LHCN-M2 (cell line): ENCODE measurements at regions not wholly inside any gene's neighbourhood (a gene's known extent, or its start where the extent isn't known, plus 50 kb on each side); places are given as distances from the start of the nearest gene placed in this dataset.

Experiments used
- DNase-seq: peaks from one replicate; pipeline ENCODE4 v3.0.0-alpha.2; 2012; ENCODE audit warnings: low read depth

GRCh38 chr11:39304586-39304985 is 2154.9 kb downstream of the LRRC4C start:
- no peak for DNase-seq

DNA sequence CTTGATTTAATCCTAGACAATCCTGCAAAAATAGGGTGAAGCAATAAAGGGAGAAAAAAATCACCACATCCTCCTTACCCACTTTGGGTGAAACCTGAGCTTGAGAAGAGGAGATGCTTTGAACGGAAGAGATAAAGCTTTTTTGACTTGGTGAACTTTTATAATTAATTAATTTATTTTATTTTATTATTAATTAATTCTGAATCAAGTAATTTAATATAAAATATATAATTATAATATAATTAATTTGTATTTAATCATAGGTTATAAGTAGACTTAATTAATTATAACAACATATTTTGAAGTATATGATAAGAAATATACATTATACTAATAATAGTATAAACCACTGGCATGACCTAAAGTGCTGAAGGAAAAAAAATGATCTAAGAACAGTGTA is 2164.8 kb downstream of the LRRC4C start:
- DNase-seq: no peak

GRCh38 chr11:39288011-39288410 is 2171.4 kb downstream of the LRRC4C start:
- DNase-seq: no peak

- DNase-seq: no peak
Measured at GRCh38 chr11:39268176-39268690, 2191.2 kb downstream of the LRRC4C start.

DNA sequence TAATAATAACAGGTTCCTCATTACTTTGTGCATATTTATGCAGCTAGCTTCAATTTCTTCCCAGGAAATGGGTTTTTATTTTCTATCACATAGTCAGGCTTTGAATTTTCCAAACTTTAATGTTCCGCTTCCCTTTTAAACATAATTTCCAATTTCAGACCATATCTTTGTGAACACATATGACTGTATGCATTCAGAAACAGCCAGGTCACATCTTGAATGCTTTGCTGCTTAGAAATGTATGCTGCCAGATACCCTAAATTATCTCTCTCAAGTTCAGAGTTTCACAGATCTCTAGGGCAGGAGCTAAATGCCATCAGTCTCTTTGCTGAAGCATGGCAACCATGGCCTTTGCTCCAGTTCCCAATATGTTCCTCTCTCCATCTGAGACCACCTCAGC is 2203.8 kb downstream of the LRRC4C start:
- DNase-seq: no peak

DNA sequence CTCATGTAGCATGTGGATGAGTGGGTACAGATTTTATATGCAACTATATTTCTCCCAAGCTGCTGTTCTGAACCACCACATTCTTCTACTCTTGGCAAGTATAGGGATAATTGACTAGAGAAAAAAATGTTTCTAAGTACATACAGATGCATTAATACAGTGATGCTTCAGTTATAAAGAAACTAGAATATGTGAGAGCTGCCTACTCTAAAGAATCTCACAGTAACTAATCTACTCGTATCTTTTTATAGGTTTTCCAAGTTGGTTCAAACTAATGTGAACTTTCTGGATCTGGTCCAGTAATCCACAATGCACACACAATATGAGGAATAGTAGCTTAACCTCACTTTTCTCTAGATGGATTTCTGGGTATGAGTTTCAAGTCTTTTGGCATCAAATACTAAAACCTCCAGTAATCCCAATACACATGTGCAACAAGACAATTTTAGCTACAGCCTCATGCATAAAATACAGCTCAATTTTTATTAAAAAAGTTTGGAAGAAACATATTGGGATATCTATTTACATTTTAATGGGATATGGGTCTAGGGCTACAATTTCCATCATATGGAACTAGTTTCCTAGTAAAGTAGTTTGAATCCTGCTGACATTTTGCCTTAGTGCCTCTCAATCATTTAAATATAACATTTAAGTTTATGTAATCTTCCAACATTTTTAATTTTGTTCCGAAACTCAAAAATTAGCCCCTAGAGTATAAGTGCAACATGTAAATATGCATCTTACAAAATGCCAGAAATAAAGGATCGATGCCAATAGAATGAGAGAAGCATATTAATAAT is 2209.7 kb downstream of the LRRC4C start:
- DNase-seq: no peak

DNA sequence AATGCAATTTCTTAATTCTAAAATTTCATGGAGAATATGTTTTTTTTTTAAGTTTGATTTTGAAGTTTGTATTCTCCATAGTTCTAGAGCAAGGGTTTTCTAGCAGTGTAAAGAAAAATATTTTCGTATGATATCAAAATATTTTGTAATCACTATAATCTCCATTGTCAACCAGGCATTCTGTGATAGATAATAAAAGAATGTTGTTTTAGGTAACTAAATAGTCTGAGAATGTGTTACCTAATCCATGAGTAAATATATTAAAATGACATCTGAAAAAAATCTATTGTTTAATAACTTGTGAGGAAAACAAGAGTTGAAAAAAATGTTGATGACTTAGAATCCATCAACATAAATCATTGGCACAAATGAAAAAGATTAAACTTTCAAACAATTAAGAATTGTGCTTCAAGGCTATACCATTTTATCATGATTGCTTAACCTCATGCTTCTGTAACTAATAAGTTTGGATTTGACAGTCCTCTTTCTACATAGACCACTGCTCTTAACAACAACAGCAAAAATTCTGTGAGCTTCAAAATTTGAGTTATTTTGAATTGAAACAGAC is 2211.8 kb downstream of the LRRC4C start:
- no peak for DNase-seq

GRCh38 chr11:39239553-39239952 is 2219.9 kb downstream of the LRRC4C start:
- no peak for DNase-seq

DNA sequence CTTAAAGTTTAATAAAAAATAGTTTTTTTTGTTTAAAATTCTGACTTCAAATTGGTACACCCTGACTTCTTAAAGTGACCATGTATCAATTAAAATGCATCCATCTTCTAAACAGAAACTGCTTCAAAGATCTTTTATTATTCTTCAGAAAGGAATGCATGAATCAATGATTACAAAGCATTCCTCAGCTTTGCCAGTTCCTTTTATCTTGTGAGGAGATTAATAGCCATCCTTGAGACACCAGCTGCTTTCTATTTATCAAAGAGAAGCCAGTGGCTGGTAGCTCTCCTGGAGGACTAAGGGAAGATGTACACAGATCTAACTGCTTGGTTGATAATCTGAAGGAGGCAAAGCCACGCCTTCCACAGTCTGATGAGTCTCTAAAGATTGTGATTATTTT is 2222.5 kb downstream of the LRRC4C start:
- DNase-seq: peak; percentile 1

DNA sequence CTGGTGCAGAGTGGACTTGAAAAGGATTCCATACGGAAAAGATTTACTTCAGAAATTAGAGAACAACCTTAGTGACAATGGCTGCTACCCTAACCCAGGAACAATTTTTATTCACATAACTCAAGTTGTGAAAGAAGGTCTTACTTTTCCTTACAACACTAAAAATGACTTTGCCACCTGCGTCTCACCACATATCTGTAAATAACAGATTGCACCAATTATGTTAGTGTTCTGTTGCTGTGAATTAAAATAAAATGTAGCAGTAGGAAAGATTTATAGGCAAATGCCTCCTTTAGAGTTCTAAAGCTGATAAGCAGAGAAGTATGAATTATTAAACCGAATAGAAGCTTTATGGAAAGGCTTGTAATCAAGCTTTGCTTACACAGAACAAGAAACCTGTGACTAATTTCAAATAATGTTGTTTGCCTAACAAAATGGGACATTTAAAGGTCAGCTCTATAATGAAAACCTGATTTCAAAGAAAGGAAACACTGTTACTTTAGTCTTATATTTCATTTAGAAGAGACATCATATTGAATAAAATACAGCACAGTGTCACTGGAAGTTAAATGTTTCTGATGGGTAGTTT is 2237.8 kb downstream of the LRRC4C start:
- DNase-seq: no peak

- no peak for DNase-seq
Measured at GRCh38 chr11:39220501-39221230, 2238.8 kb downstream of the LRRC4C start.

GRCh38 chr11:39220069-39220468 is 2239.4 kb downstream of the LRRC4C start:
- DNase-seq: no peak

DNA sequence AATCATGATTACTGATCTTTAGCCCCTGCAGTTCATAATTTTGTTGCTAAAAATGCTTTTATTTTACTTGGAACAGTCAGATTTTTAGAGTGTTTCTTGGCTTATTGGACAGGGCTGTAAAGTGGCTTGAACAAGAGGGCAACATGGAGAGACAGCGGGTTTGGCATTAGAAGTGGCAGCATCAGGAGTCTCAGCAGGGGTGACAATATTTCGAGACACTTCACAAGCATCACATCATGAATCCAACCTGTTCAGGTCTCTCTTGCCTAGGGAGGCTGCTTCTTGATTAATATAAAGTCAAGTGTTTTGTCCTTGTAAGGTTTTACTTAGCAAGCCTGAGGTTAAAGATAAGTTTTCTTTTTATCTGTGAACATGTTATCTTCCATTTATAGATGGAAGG is 2249.5 kb downstream of the LRRC4C start:
- no peak for DNase-seq

- no peak for DNase-seq
Measured at GRCh38 chr11:39205236-39205995, 2254.0 kb downstream of the LRRC4C start.

DNA sequence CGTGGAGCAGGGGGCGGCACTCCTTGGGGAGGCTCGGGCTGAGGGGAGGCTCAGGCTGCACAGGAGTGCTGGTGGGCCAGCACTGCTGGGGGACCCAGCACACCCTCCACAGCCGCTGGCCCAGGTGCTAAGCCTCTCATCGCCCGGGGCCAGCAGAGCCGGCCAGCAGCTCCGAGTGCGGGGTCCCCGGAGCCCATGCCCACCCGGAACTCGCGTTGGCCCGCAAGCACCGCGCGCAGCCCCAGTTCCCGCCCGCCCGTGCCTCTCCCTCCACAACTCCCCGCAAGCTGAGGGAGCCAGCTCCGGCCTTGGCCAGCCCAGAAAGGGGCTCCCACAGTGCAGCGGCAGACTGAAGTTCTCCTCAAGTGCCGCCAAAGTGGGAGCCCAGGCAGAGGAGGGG is 2266.8 kb downstream of the LRRC4C start:
- no peak for DNase-seq

DNA sequence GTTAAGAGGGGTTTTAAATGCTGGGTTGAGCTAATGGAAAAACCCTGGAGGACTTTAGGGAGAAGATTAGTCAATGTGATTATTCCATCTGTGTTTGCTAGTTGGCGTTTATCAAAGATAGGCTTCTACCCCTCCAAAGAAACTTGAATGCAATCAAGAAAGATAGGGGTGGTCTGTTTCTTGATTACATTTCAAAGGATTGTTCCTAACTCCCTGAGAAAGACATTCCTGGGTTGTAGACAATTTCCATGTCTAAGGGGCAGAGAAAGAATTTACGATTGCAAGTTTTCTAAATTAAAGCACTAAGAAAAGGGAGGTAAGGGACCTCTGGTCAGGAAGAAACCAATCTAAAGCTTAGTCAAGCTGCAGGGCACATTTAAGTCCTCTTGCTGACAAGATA is 2268.7 kb downstream of the LRRC4C start:
- no peak for DNase-seq

GRCh38 chr11:39177678-39178077 is 2281.8 kb downstream of the LRRC4C start:
- DNase-seq: no peak

- no peak for DNase-seq
Measured at GRCh38 chr11:39174965-39175364, 2284.5 kb downstream of the LRRC4C start.

- DNase-seq: no peak
Measured at GRCh38 chr11:39174196-39174595, 2285.3 kb downstream of the LRRC4C start.

DNA sequence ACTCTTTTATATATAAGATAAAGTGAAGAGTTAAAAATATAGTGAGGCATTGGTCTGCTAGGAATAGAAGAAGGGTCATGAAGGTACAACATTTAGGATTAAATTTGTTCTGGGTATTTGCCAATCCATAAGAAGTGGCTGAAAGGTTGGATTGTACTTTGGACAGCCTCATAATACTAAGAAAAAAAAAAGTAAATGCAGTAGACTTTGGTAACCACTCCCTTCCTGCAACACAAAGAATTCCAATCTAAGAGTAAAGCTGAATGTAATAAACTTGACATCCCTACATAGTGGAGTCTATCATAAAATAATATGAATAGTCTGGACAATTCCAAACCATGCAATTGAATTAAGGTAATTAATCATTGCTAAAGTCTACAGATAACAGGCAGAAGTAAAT is 2294.4 kb downstream of the LRRC4C start:
- DNase-seq: no peak

DNA sequence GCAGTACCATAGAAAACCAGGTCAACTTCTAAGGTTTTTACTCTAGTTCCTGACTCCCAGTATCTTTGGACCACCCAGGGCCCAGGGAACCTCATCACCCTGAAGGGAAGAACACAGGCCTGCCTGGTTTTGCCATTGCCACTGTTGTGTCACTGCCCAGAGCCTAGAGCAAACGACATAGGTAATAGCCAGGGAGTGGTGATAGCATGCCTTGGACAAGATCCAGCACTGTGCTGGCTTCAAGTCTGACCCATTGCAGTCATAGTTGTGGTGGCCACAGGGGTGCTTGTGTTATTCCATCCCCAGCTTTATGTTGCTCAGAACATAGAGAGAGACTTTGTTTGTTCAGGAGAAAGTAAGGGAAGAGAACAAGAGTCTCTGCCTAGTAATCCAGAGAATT is 2310.2 kb downstream of the LRRC4C start:
- no peak for DNase-seq
